ENCODE measurements at regions not wholly inside any gene's neighbourhood (a gene's known extent, or its start where the extent isn't known, plus 50 kb on each side); places are given as distances from the start of the nearest gene placed in this dataset.

DNA sequence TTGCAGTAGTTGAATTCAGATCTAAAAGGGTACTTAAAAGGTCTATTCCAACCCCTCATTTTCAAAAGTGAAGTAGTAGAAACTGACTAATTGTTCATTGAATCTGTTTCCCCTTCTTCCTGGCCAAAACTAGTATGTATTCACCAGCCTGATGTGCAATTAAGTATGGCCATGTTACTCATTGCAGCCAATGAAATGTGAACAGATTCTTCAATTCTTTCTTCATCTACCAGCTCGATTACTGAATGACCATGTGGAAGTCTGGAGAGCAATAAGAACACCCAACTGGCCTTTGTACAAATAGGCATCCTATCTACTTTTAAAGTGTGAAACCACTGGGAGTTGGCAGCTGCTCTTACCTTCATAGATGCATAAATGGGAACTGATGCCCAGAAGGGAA is 449.0 kb upstream of the ID2 start:
- TF ChIP-seq POLR2A (IDR thresholded peaks at IDR 0.05): no peak
- TF ChIP-seq CTCF (IDR thresholded peaks at IDR 0.05): no peak
